M059J (cell line): ENCODE measurements at regions not wholly inside any gene's neighbourhood (a gene's known extent, or its start where the extent isn't known, plus 50 kb on each side); places are given as distances from the start of the nearest gene placed in this dataset.

Experiments used
- DNase-seq: peaks from one replicate; pipeline ENCODE4 v3.0.0-alpha.2; 2012; ENCODE audit warnings: low read depth

- DNase-seq = no peak
These were observed 75.6 kb upstream of the BCL11B start for GRCh38 chr14:99347561-99347960.

DNA sequence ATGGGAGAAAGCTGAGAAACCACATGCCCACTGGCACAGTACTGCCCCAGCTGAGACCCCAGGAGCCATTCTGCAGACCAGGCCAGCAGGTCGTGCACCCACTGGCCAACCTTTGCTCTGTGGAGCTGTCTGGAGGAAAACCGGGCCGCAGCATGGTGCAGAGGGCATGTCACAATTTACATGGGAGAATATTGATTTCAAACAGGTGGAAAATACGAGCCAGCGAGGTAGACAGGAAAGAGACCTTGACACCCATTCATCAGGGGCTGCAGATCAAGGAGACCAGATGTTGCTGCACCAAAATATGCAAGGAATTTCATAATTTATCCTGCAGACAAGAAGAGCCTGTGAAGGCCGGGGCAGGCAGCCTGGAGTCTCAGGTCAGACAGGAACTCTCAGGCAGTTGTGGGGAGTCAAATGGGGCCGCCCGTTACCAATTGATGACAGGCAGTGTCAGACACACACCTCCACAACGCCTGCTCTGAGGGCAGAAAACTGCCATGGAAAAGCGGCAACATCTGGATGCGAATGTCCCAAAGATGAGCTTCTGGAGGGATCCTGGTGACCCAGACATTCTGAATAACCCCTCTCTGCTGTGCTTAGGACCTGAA, 74.6 kb upstream of the BCL11B start:
- DNase-seq = no peak

DNA sequence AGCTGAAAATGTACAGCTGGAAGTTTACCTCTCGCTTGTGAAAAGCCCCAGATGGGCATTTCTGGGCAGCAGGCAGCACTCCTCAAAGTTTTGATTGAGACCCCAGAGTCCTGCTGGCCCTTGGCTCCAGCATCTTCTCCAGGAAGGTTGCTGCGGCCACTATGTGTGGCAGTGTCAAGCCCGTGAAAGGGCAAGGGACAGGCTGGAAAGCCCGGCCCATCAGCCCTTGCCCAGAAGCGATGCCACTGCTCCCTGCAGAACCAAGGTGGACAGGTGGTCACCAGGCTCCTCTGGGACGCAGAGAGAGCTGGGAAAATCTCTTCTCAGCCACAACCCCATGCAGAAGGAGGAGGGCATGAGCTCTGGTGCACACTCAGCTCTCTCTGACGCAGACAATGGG, 73.5 kb upstream of the BCL11B start:
- DNase-seq = no peak

GRCh38 chr14:99344051-99344758, 72.2 kb upstream of the BCL11B start:
- DNase-seq = no peak

- no peak for DNase-seq
These were observed 70.9 kb upstream of the BCL11B start for GRCh38 chr14:99342906-99343305.

DNA sequence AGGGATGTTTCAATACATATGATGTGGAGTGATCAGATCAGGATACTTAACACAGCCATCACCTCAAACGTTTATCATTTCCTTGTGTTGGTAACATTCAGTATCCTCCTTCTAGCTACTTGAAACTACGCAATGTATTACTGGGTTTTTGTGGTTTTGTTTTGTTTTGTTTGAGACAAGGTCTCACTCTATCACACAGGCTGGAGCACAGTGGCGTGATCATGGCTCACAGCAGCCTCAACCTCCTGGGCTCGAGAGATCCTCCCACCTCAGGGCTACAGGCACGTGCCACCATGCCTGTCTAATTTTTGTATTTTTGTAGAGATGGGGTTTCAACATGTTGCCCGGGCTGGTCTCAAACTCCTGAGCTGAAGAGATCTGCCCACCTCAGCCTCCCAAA, 70.2 kb upstream of the BCL11B start:
- DNase-seq = no peak

GRCh38 chr14:99339551-99339950, 67.6 kb upstream of the BCL11B start:
- DNase-seq = no peak

GRCh38 chr14:99338313-99338712, 66.3 kb upstream of the BCL11B start:
- no peak for DNase-seq

DNA sequence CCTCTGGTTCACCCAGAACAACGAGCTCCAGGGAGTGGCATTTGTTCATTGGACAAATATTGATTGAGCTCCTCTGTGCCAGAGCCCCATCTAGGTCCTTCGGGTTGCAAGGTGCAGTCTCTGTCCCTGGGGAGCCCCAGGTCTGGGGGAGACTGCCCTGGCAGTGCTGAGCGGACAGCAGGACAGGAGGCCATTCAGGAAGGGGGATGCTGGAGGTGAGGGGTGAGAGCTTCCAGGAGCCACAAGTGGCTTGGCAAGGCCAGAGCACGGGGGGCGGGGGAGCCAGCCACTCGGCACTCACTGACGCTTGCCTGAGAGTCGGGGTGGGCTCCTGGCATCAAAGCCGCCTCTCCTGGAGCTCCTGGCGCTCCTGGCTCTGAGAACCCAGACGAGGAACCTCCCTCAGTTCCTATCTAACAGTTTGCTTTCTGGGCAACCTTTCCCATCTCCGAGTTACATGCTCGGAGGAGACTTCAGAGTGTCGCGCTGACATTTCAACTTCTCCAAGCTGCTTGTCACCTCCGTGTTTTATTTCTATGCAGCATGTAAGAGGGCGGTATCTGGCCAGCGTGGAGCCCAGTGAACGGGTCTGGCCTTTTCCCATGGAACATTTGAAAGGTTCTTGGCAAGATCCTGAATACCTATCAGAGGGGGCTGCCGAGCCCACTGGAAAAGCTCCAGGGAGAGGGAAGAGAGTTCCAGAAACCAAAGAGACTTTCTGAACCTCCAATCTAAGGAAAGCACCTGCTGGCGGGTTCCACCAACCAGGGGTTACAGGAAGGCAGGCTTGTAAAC, 62.0 kb upstream of the BCL11B start:
- DNase-seq = no peak

DNA sequence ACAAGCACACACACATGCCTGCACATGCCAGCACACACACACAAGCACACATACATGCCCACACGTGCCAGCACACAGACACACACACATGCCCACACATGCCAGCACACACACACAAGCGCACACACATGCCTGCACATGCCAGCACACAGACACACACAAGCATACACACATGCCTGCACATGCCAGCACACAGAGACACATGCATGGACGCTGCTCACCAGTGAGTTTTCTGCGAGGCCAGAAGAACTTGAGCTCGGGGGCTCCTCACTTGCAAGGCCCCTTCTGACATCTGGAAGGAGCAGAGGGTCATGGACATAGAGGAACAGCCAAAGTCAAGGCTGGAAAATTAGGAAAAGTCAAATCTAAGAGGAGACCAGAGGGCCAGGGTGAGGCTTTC, 61.2 kb upstream of the BCL11B start:
- no peak for DNase-seq

- DNase-seq = no peak
These were observed 59.8 kb upstream of the BCL11B start for GRCh38 chr14:99331811-99332210.

- DNase-seq = no peak
These were observed 58.6 kb upstream of the BCL11B start for GRCh38 chr14:99330316-99331240.

- DNase-seq = no peak
These were observed 57.8 kb upstream of the BCL11B start for GRCh38 chr14:99329711-99330315.

DNA sequence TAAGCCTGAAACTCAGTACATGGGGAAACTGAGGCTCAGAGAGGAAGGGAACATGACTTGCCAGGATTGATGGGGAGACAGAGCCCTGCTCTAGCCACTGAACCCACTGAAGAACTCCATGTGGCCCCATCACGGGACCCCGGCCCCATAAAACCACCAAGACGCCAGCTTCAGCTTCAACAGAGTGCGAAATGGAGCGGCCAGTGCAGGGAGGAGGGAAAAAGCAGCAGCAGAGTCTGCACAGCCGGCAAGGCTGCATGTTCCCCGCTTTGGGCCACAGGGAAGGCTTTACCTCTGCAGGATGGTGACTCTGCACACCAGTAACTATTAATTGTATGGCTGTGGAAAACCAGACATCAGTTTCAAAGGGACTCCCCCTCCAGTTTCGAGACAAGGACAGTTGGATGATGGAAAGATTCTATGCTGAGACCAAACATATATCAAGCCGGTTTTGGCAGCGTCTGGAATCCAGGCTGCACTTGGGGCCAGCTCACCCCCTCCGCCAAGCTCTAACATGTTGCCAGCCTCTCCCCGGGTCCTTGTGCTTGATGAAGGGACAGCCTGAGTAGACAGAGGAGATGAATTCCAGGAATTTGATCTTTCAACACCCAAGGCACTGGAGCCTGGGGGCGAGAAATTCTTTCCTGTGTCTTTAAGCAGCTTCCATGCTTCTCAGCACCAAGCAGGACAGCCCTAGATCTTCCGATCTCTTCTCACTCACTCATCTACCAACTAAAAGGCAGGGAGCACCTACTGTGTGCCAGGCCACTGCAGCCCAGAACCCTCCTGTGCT, 55.7 kb upstream of the BCL11B start:
- DNase-seq = no peak

- no peak for DNase-seq
These were observed 55.1 kb upstream of the BCL11B start for GRCh38 chr14:99327050-99327449.

DNA sequence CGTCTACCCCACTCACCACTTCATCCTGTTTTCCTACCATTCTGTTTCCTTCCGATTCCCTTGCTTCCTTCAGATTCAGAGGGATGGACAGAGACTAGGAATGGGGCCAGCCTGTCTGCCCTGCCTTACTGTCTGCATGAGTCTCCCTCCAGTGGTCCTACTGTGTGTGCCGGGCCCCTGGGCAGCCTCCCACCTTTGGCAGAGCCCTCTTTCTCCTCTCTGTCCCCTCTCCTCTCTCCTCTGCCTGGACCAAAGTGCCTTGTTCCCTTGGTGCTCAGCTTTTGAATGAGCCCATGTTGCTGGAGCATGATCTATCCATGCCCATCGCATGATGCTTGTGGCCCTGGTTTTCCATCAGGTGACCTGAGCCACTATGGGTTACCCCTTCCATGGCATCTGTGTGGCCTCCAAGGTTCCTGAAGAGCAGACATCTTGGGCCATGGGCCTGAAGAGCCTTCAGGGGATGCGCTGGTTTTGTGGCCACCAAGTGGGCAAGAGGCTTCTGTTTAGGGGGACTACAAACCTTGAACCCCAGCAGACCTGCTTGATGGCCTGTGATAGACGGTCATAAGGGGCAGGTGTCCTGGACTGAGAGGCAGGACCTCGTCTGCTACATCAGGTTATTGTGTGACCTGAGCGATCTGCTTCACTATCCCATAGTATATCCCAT, 54.2 kb upstream of the BCL11B start:
- no peak for DNase-seq

- DNase-seq = no peak
These were observed 53.6 kb upstream of the BCL11B start for GRCh38 chr14:99325591-99325990.

DNA sequence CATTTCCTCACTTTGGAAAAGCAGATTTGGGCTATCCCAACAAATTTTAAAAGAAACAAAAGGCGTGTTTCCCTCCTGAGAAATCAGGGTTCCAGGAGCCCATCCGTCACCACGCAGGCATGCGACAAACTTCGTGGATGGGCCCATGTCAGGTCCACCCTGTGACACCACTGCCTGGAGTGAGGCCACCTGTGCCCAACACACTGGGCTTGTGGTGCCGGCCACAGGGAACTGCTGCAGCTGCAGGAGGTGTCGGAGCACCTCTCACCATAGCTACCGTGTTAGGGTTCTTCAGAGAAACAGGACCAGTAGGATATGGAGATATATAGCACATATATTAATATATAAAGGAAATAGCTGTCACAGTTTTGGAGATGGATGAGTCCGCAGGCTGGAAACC, 53.0 kb upstream of the BCL11B start:
- DNase-seq = no peak

GRCh38 chr14:99324291-99324690, 52.3 kb upstream of the BCL11B start:
- no peak for DNase-seq

- no peak for DNase-seq
These were observed 51.7 kb upstream of the BCL11B start for GRCh38 chr14:99323603-99324185.
